ENCODE measurements at regions not wholly inside any gene's neighbourhood (a gene's known extent, or its start where the extent isn't known, plus 50 kb on each side); places are given as distances from the start of the nearest gene placed in this dataset.

GRCh38 chr11:111021131-111021530 is 224.4 kb upstream of the POU2AF2 start:
- H3K9me3 ChIP-seq (ENCODE audit: control insufficient read depth, insufficient read depth, low read depth, low read length) = no peaks in the 10 kb centered on the region
- ATAC-seq (no peak), DNase-seq (ENCODE audit: low read depth, low spot score) (no peak)
- in situ Hi-C loops (cut with HindIII; ENCODE audit: low pct_unique_long_range_greater_than_20kb, low sequenced_read_pairs) = no loop called here
- BruUV-seq (replicated peaks) = no TSS peak
- H3K27ac ChIP-seq (ENCODE audit: low read length) = no peak overlapping the region
- ChIA-PET CTCF (no interaction called here), POLR2A (no interaction called here)
- no peaks in the 10 kb centered on the region for H3K27me3 ChIP-seq (ENCODE audit: control insufficient read depth, insufficient read depth, low read length)
- H3K4me3 ChIP-seq (ENCODE audit: low read depth in 2 of 2, low read length in 2 of 2) = no peak overlapping the region
- H3K36me3 ChIP-seq (ENCODE audit: control insufficient read depth, insufficient read depth, low read length) = no peaks in the 10 kb centered on the region
- TF ChIP-seq POLR2AphosphoS5 (IDR thresholded peaks at IDR 0.05; ENCODE audit: low read depth, low read length) (no peak), TCF7L2 (IDR thresholded peaks at IDR 0.05; ENCODE audit: low read depth, low read length) (no peak), CTCF (IDR thresholded peaks at IDR 0.05) (no peak), SIN3A (IDR thresholded peaks at IDR 0.05; ENCODE audit: borderline replicate concordance, insufficient read depth, low read depth, low read length) (no peak), REST (IDR thresholded peaks at IDR 0.05; ENCODE audit: insufficient read depth in 1 of 2, low read depth in 2 of 2, low read length in 1 of 2) (no peak)
- intact Hi-C loops (cut with micrococcal nuclease; ENCODE audit: unreplicated experiment) = no loop called here
- no peaks in the 10 kb centered on the region for H3K4me1 ChIP-seq (ENCODE audit: control insufficient read depth, insufficient read depth, low read length)

GRCh38 chr11:111019871-111020670 is 225.5 kb upstream of the POU2AF2 start:
- BruUV-seq (replicated peaks) = no TSS peak
- POLR2A ChIA-PET = no interaction called here
- DNase-seq (ENCODE audit: low read depth, low spot score) (no peak), ATAC-seq (no peak)
- intact Hi-C loops (cut with micrococcal nuclease; ENCODE audit: unreplicated experiment) = no loop called here
- in situ Hi-C loops (cut with HindIII; ENCODE audit: low pct_unique_long_range_greater_than_20kb, low sequenced_read_pairs) = no loop called here
- no peaks in the 10 kb centered on the region for H3K27me3 ChIP-seq (ENCODE audit: control insufficient read depth, insufficient read depth, low read length)
- H3K27ac ChIP-seq (ENCODE audit: low read length) = no peak overlapping the region
- H3K9me3 ChIP-seq (ENCODE audit: control insufficient read depth, insufficient read depth, low read depth, low read length) = no peaks in the 10 kb centered on the region
- no peaks in the 10 kb centered on the region for H3K36me3 ChIP-seq (ENCODE audit: control insufficient read depth, insufficient read depth, low read length)
- no peak overlapping the region for H3K4me3 ChIP-seq (ENCODE audit: low read depth in 2 of 2, low read length in 2 of 2)
- CTCF ChIA-PET = no interaction called here
- no peaks in the 10 kb centered on the region for H3K4me1 ChIP-seq (ENCODE audit: control insufficient read depth, insufficient read depth, low read length)
- TF ChIP-seq POLR2AphosphoS5 (IDR thresholded peaks at IDR 0.05; ENCODE audit: low read depth, low read length) (no peak), CTCF (IDR thresholded peaks at IDR 0.05) (no peak), TCF7L2 (IDR thresholded peaks at IDR 0.05; ENCODE audit: low read depth, low read length) (no peak), SIN3A (IDR thresholded peaks at IDR 0.05; ENCODE audit: borderline replicate concordance, insufficient read depth, low read depth, low read length) (no peak), REST (IDR thresholded peaks at IDR 0.05; ENCODE audit: insufficient read depth in 1 of 2, low read depth in 2 of 2, low read length in 1 of 2) (no peak)
